ENCODE measurements at regions not wholly inside any gene's neighbourhood (a gene's known extent, or its start where the extent isn't known, plus 50 kb on each side); places are given as distances from the start of the nearest gene placed in this dataset.

- H4K5ac ChIP-seq (ENCODE audit: insufficient read length, low read depth, low read length), result no peak overlapping the region
Observed at GRCh38 chr20:22343612-22344011, 240.8 kb downstream of the FOXA2 start.

More at GRCh38 chr20:22343612-22344011, 240.8 kb downstream of the FOXA2 start:
- Histone ChIP-seq H3K27me3 (replicated peaks in 1 of 4; ENCODE audit: control insufficient read depth in 3 of 4, extremely low read depth in 1 of 4, insufficient read depth in 3 of 4, low read length in 3 of 4) (peaks cover 0 to 7% (median 0%) of the 10 kb centered on the region in 4 experiments; a peak in 2 of 7 replicates), H3K23ac (ENCODE audit: insufficient read length) (no peak overlapping the region), H2BK12ac (ENCODE audit: low read depth, low read length) (no peak overlapping the region), H3K27ac (ENCODE audit: low read depth, low read length) (no peak overlapping the region), H4K20me1 (replicated peaks in 1 of 2; ENCODE audit: control insufficient read depth in 1 of 2, insufficient read depth in 2 of 2, low read length in 2 of 2) (no peaks in the 10 kb centered on the region), H3K4me1 (replicated peaks in 1 of 4; ENCODE audit: control insufficient read depth in 3 of 4, insufficient read depth in 4 of 4, low read length in 3 of 4) (no peaks in the 10 kb centered on the region), H2BK5ac (ENCODE audit: low read depth, low read length) (no peak overlapping the region), H2AFZ (ENCODE audit: low read length) (no peak overlapping the region), H2BK120ac (replicated peaks; ENCODE audit: low read depth, low read length) (no peak overlapping the region), H3K18ac (ENCODE audit: extremely low read depth, low read length) (no peak overlapping the region), H3K4ac (replicated peaks; ENCODE audit: insufficient read length, low read depth, low read length) (no peak overlapping the region), H3K79me1 (ENCODE audit: low read depth, low read length) (no peaks in the 10 kb centered on the region), H4K8ac (ENCODE audit: extremely low read depth, insufficient read depth, low read length) (no peak overlapping the region; the same call in 1 of the 2 replicates), H3K4me2 (ENCODE audit: insufficient read depth in 1 of 2, low read depth in 2 of 2, low read length in 2 of 2) (no peak overlapping the region), H3K79me2 (ENCODE audit: control insufficient read depth in 1 of 2, insufficient read depth in 2 of 2, low read length in 2 of 2) (no peaks in the 10 kb centered on the region), H2AK5ac (ENCODE audit: low read depth, low read length) (no peak overlapping the region), H3K4me3 (ENCODE audit: extremely low read depth in 1 of 4, insufficient read depth in 2 of 4, low read depth in 3 of 4, low read length in 4 of 4) (no peak overlapping the region), H3K9ac (replicated peaks in 1 of 4; ENCODE audit: extremely low read depth in 1 of 4, low read depth in 3 of 4, low read length in 3 of 4) (no peak overlapping the region), H3K14ac (ENCODE audit: insufficient read length) (no peak overlapping the region), H4K91ac (replicated peaks; ENCODE audit: insufficient read length, low read length) (no peak overlapping the region), H2BK15ac (ENCODE audit: low read length) (no peak overlapping the region), H3K36me3 (ENCODE audit: control insufficient read depth in 2 of 4, insufficient read depth in 4 of 4, low read length in 3 of 4) (no peaks in the 10 kb centered on the region), H3K9me3 (ENCODE audit: insufficient read depth in 2 of 2, low read depth in 1 of 2, low read length in 1 of 2) (no peaks in the 10 kb centered on the region), H2BK20ac (ENCODE audit: low read length) (no peak overlapping the region), H3K23me2 (ENCODE audit: low read depth, low read length) (no peaks in the 10 kb centered on the region), H3K56ac (replicated peaks; ENCODE audit: insufficient read length, low read depth, low read length) (no peak overlapping the region)
- no peak for FAIRE-seq
- POLR2A ChIA-PET (ENCODE audit: partially characterized antibody), result no interaction called here
- no peak for DNase-seq (ENCODE audit: low read depth in 1 of 2, low spot score in 2 of 2)
- TF ChIP-seq RXRA (IDR thresholded peaks at IDR 0.05; ENCODE audit: insufficient read depth, low read depth, low read length) (no peak), BACH1 (IDR thresholded peaks at IDR 0.05; ENCODE audit: low read length) (no peak), RAD21 (IDR thresholded peaks at IDR 0.05 in 1 of 2, conservative IDR thresholded peaks at IDR 0.05 in 1 of 2; ENCODE audit: low read depth in 2 of 2, low read length in 2 of 2) (no peak), CTBP2 (IDR thresholded peaks at IDR 0.05; ENCODE audit: borderline replicate concordance, insufficient read depth, insufficient read length, low read length) (no peak), SIX5 (IDR thresholded peaks at IDR 0.05; ENCODE audit: low read depth, low read length) (no peak), TEAD4 (IDR thresholded peaks at IDR 0.05; ENCODE audit: low read depth, low read length) (no peak), KDM1A (IDR thresholded peaks at IDR 0.05; ENCODE audit: borderline replicate concordance, low read length) (no peak), JUN (IDR thresholded peaks at IDR 0.05; ENCODE audit: low read depth, low read length) (no peak), USF2 (IDR thresholded peaks at IDR 0.05; ENCODE audit: low read length) (no peak), E2F6 (IDR thresholded peaks at IDR 0.05) (no peak)
- WGBS, 2 experiments (ENCODE audit: extremely low coverage in 1 of 2, insufficient coverage in 1 of 2, insufficient read length in 1 of 2, insufficient replicate concordance in 2 of 2, low coverage in 1 of 2, low lambda C conversion rate in 2 of 2, missing lambda C conversion rate in 1 of 2), result 95% methylated on average over 22 of the region's 29 CpGs; no CpG with 5 or more reads in 1 of the 2 experiments
- CTCF ChIA-PET (ENCODE audit: partially characterized antibody), result interaction anchor here (6.6 kb wide), 1 partner anchor 339 kb away, joined by 140 read pairs; no protein-coding TSS in a partner anchor

Measured in H1 (cell line).